ENCODE measurements at regions not wholly inside any gene's neighbourhood (a gene's known extent, or its start where the extent isn't known, plus 50 kb on each side); places are given as distances from the start of the nearest gene placed in this dataset.

DNA sequence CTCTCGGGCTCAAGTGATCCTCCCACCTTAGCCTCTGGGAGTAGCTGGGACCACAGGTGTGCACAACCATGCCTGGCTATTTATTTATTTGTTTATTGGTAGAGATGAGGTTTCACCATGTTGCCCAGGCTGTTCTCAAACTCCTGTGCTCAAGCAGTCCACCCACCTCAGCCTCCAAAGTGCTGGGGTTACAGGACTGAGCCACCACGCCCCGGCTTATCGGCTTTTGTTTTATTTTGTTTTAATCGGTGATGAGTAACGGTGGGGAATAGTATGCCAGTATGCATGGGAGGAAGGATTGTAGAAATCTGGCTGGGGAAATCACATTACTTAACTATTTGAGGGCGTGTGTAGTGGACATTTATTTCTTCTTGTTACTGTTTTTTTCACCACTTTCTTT, 451.0 kb upstream of the GOLIM4 start:
- DNase-seq (ENCODE audit: insufficient read length, low spot score) (no peak), FAIRE-seq (no peak)
- TF ChIP-seq, protein P1, sequence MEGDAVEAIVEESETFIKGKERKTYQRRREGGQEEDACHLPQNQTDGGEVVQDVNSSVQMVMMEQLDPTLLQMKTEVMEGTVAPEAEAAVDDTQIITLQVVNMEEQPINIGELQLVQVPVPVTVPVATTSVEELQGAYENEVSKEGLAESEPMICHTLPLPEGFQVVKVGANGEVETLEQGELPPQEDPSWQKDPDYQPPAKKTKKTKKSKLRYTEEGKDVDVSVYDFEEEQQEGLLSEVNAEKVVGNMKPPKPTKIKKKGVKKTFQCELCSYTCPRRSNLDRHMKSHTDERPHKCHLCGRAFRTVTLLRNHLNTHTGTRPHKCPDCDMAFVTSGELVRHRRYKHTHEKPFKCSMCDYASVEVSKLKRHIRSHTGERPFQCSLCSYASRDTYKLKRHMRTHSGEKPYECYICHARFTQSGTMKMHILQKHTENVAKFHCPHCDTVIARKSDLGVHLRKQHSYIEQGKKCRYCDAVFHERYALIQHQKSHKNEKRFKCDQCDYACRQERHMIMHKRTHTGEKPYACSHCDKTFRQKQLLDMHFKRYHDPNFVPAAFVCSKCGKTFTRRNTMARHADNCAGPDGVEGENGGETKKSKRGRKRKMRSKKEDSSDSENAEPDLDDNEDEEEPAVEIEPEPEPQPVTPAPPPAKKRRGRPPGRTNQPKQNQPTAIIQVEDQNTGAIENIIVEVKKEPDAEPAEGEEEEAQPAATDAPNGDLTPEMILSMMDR (IDR thresholded peaks at IDR 0.05; ENCODE audit: insufficient read depth, missing control alignments), result no peak

DNA sequence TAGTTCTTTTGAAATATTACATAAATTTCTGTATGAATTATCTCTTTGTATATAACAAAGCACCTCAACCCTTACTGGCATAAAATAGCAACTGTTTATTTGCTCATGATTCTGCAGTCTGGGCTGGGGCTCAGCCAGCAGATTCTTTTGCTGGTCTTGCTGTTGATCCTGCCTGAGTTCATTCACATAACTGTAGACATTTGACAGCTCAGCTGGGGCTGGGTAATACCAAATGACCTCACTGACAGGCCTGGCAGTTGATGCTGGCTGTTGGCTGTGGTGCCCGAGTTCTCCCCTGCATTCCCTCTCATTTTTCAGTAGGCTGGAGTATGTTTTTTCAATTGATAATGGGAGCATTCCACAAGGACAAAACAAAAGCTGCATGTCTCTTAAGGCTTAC, 449.9 kb upstream of the GOLIM4 start:
- FAIRE-seq (no peak), DNase-seq (ENCODE audit: insufficient read length, low spot score) (no peak)
- TF ChIP-seq, protein P1 (IDR thresholded peaks at IDR 0.05; ENCODE audit: insufficient read depth, missing control alignments), result no peak

DNA sequence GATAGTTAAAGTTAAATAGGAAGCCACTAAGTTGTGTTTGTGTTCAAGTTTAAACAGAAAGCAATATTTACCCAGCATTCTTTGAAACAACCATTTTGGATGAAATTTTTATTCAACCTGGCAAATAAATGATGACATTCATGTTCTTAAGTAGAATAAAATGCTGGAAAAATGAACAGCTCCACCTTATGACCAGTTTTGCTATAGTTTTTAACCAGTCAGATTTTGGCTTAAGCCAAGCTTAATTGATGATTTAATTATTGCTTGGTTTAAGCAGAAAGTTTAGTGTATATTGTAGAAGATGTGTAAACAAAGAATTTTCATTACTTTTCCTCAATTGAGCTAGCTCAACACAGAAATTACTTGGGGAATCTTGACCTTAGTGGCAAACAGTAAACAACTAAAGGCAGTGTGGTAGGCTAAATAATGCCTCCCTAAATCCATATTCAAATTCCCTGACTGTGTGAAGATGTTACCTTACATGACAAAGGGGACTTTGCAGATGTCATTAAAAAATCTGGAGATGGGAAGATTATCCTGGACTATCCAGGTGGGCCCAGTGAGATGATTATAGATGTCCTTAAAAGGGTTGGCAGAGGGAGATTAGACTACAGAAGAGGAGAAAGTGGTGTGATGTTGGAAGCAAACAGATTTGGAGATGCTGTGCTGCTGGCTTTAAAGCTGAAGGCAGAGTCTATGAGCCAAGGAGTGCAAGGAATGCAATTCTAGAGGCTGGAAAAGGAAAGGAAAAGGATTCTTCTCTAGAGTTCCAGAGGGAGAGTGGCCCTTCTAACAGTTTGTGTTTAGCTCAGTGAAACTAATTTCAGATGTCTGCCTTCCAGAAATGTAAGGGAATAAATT, 448.6 kb upstream of the GOLIM4 start:
- FAIRE-seq, result peak; percentile 94

DNA sequence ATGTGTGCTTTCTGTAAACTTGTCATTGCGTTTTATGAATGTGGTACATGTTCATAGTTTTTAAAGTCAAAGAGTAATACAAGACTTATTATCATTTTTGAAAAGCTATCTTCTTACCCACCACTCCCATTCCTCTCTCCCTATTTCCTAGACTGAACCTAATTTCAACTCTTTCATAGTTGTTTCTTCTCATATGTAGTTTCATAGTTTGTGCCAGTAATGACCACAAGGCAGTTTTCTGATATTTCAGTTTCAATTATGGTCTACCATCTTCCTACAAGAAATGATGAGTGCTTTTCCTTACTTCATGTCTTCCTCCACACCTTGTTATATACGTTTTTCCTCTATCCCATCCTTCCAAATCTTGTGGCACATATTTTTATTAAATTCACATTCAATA, 445.0 kb upstream of the GOLIM4 start:
- TF ChIP-seq, protein P1 (IDR thresholded peaks at IDR 0.05; ENCODE audit: insufficient read depth, missing control alignments), result no peak
- DNase-seq (ENCODE audit: insufficient read length, low spot score) (no peak), FAIRE-seq (no peak)

More for the DNA sequence above, 448.6 kb upstream of the GOLIM4 start:
- no peak for DNase-seq (ENCODE audit: insufficient read length, low spot score)
- TF ChIP-seq, protein P1 (IDR thresholded peaks at IDR 0.05; ENCODE audit: insufficient read depth, missing control alignments), result peak; percentile 18

DNA sequence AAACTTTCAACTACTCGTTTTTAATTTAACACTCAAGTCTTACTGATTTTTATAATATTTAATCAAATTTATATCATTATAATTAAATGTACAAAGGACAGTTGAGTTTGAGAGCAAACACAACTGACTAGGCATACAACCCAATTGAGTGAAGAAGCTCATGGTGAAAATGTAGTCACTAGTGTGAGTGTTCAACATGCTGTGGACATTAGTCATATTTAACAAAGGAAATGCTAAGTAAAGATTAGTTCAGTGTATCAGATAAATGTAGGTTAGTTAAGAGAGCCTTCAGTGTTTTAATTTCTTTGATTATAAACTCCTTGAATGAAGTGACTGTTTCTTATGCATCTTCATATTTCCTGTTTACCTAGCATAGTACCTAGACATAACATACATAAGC, 444.2 kb upstream of the GOLIM4 start:
- FAIRE-seq (no peak), DNase-seq (ENCODE audit: insufficient read length, low spot score) (no peak)
- TF ChIP-seq, protein P1 (IDR thresholded peaks at IDR 0.05; ENCODE audit: insufficient read depth, missing control alignments), result no peak

DNA sequence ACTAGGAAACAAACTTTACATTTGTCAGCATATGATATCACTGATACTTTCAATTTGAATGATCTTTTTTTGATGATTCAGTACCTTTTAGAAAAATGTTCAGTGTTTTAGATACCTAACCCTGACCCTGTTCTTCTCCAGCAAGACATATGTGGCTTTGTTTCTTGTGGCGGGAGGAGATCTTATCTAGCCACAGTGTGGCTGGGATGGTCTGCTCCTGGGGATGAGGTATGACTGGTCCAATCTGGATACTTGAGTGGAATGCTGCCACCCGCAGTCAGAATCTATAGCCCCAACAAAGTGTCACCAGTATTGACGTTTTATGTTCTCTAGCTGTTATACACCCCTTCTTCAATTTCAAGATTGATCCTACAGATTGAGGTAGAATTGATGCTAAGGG, 439.0 kb upstream of the GOLIM4 start:
- no peak for FAIRE-seq
- no peak for DNase-seq (ENCODE audit: insufficient read length, low spot score)

More for the DNA sequence above, 439.0 kb upstream of the GOLIM4 start:
- TF ChIP-seq, protein P1 (IDR thresholded peaks at IDR 0.05; ENCODE audit: insufficient read depth, missing control alignments), result peak; percentile 24

All from D721Med (cell line).